ENCODE measurements at regions not wholly inside any gene's neighbourhood (a gene's known extent, or its start where the extent isn't known, plus 50 kb on each side); places are given as distances from the start of the nearest gene placed in this dataset.

GRCh38 chr16:79519448-79519847 lies 81.1 kb downstream of the MAF start:
- no peak overlapping the region for H2BK120ac ChIP-seq (replicated peaks; ENCODE audit: low read depth, low read length)
- no peak overlapping the region for H3K56ac ChIP-seq (replicated peaks; ENCODE audit: insufficient read length, low read depth, low read length)
- 0 out of 2 replicates have a peak overlapping the region, but pooled peaks have one; percentile 35 for H2BK20ac ChIP-seq (ENCODE audit: low read length)
- CTCF ChIA-PET (ENCODE audit: partially characterized antibody), result interaction anchor here (1.0 kb wide), 1 partner anchor 24 kb away, joined by 3 read pairs; no protein-coding TSS in a partner anchor
- no peak overlapping the region for H2BK12ac ChIP-seq (ENCODE audit: low read depth, low read length)
- H3K4me1 ChIP-seq (replicated peaks in 1 of 4; ENCODE audit: control insufficient read depth in 3 of 4, insufficient read depth in 4 of 4, low read length in 3 of 4), result no peaks in the 10 kb centered on the region; a peak in 1 of 7 replicates
- DNase-seq (ENCODE audit: low read depth in 1 of 2, low spot score in 2 of 2) (no peak), FAIRE-seq (no peak)
- no peaks in the 10 kb centered on the region for H3K27me3 ChIP-seq (replicated peaks in 1 of 4; ENCODE audit: control insufficient read depth in 3 of 4, extremely low read depth in 1 of 4, insufficient read depth in 3 of 4, low read length in 3 of 4)
- WGBS, 2 experiments (ENCODE audit: extremely low coverage in 1 of 2, insufficient coverage in 1 of 2, insufficient read length in 1 of 2, insufficient replicate concordance in 2 of 2, low coverage in 1 of 2, low lambda C conversion rate in 2 of 2, missing lambda C conversion rate in 1 of 2), result 93% methylated on average over 11 of the region's 11 CpGs; no CpG with 5 or more reads in 1 of the 2 experiments
- no peak overlapping the region for H3K4me3 ChIP-seq (ENCODE audit: extremely low read depth in 1 of 4, insufficient read depth in 2 of 4, low read depth in 3 of 4, low read length in 4 of 4)
- no peaks in the 10 kb centered on the region for H3K79me1 ChIP-seq (ENCODE audit: low read depth, low read length)
- no peak overlapping the region for H3K9ac ChIP-seq (replicated peaks in 1 of 4; ENCODE audit: extremely low read depth in 1 of 4, low read depth in 3 of 4, low read length in 3 of 4)
- H3K18ac ChIP-seq (ENCODE audit: extremely low read depth, low read length), result no peak overlapping the region
- no peak overlapping the region for H3K27ac ChIP-seq (ENCODE audit: low read depth, low read length)
- H3K79me2 ChIP-seq (ENCODE audit: control insufficient read depth in 1 of 2, insufficient read depth in 2 of 2, low read length in 2 of 2), result no peaks in the 10 kb centered on the region
- no peak overlapping the region for H2AK5ac ChIP-seq (ENCODE audit: low read depth, low read length)
- H4K5ac ChIP-seq (ENCODE audit: insufficient read length, low read depth, low read length), result no peak overlapping the region
- POLR2A ChIA-PET (ENCODE audit: partially characterized antibody), result no interaction called here
- H3K14ac ChIP-seq (ENCODE audit: insufficient read length), result no peak overlapping the region
- no peaks in the 10 kb centered on the region for H3K9me3 ChIP-seq (ENCODE audit: insufficient read depth in 2 of 2, low read depth in 1 of 2, low read length in 1 of 2)
- H2BK5ac ChIP-seq (ENCODE audit: low read depth, low read length), result no peak overlapping the region
- H2AFZ ChIP-seq (ENCODE audit: low read length), result no peak overlapping the region
- no peak overlapping the region for H4K8ac ChIP-seq (ENCODE audit: extremely low read depth, insufficient read depth, low read length)
- H4K20me1 ChIP-seq (replicated peaks in 1 of 2; ENCODE audit: control insufficient read depth in 1 of 2, insufficient read depth in 2 of 2, low read length in 2 of 2), result no peaks in the 10 kb centered on the region
- no peak overlapping the region for H3K23ac ChIP-seq (ENCODE audit: insufficient read length)
- no peak overlapping the region for H3K4ac ChIP-seq (replicated peaks; ENCODE audit: insufficient read length, low read depth, low read length)
- H3K36me3 ChIP-seq (ENCODE audit: control insufficient read depth in 2 of 4, insufficient read depth in 4 of 4, low read length in 3 of 4), result no peaks in the 10 kb centered on the region
- no peak overlapping the region for H2BK15ac ChIP-seq (ENCODE audit: low read length)
- H3K4me2 ChIP-seq (ENCODE audit: insufficient read depth in 1 of 2, low read depth in 2 of 2, low read length in 2 of 2), result no peak overlapping the region
- no peaks in the 10 kb centered on the region for H3K23me2 ChIP-seq (ENCODE audit: low read depth, low read length)
- H4K91ac ChIP-seq (replicated peaks; ENCODE audit: insufficient read length, low read length), result no peak overlapping the region
- TF ChIP-seq SUZ12 (IDR thresholded peaks at IDR 0.05; ENCODE audit: low read length) (no peak), CBX8 (IDR thresholded peaks at IDR 0.05; ENCODE audit: borderline replicate concordance, low read depth, low read length) (no peak), MAFK (IDR thresholded peaks at IDR 0.05; ENCODE audit: low read depth, low read length) (no peak), CEBPB (IDR thresholded peaks at IDR 0.05; ENCODE audit: low read depth, low read length) (no peak), RNF2 (IDR thresholded peaks at IDR 0.05; ENCODE audit: borderline replicate concordance, low read depth, low read length, missing control alignments, poor library complexity, severe bottlenecking) (no peak), HDAC2 (IDR thresholded peaks at IDR 0.05; ENCODE audit: borderline replicate concordance in 1 of 2, low read depth in 2 of 2, low read length in 2 of 2) (no peak), BACH1 (IDR thresholded peaks at IDR 0.05; ENCODE audit: low read length) (no peak), NANOG (IDR thresholded peaks at IDR 0.05; ENCODE audit: insufficient read depth, low read depth, low read length, poor library complexity, severe bottlenecking) (no peak), GABPA (IDR thresholded peaks at IDR 0.05; ENCODE audit: borderline replicate concordance, insufficient read depth, low read length) (no peak), SP2 (IDR thresholded peaks at IDR 0.05; ENCODE audit: low read length) (no peak), FOSL1 (IDR thresholded peaks at IDR 0.05; ENCODE audit: insufficient read depth, low read depth, low read length) (no peak), TCF12 (IDR thresholded peaks at IDR 0.05; ENCODE audit: low read depth, low read length) (no peak), TEAD4 (IDR thresholded peaks at IDR 0.05; ENCODE audit: low read depth, low read length) (no peak), RAD21 (IDR thresholded peaks at IDR 0.05 in 1 of 2, conservative IDR thresholded peaks at IDR 0.05 in 1 of 2; ENCODE audit: low read depth in 2 of 2, low read length in 2 of 2) (no peak)

Data from H1 (cell line).